ENCODE measurements at regions not wholly inside any gene's neighbourhood (a gene's known extent, or its start where the extent isn't known, plus 50 kb on each side); places are given as distances from the start of the nearest gene placed in this dataset.

GRCh38 chr13:104648291-104648690, 1582.1 kb upstream of the SLC10A2 start:
- TF ChIP-seq ELF1 (IDR thresholded peaks at IDR 0.05; ENCODE audit: borderline replicate concordance, low read depth) (no peak), CTCF (IDR thresholded peaks at IDR 0.05 in 2 of 3, conservative IDR thresholded peaks at IDR 0.05 in 1 of 3; ENCODE audit: borderline replicate concordance in 1 of 3, insufficient read depth in 1 of 3, low read depth in 2 of 3, low read length in 2 of 3) (no peak), YY1 (IDR thresholded peaks at IDR 0.05; ENCODE audit: extremely low read depth, insufficient replicate concordance, low read depth, low read length) (no peak), RAD21 (IDR thresholded peaks at IDR 0.05; ENCODE audit: low read depth) (no peak), EZH2 (IDR thresholded peaks at IDR 0.05) (no peak), REST (IDR thresholded peaks at IDR 0.05; ENCODE audit: low read depth) (no peak), POLR2AphosphoS5 (IDR thresholded peaks at IDR 0.05; ENCODE audit: low read depth, low read length) (no peak)

Data from HCT116 (cell line).